NAMALWA (cell line): ENCODE measurements at regions not wholly inside any gene's neighbourhood (a gene's known extent, or its start where the extent isn't known, plus 50 kb on each side); places are given as distances from the start of the nearest gene placed in this dataset.

ENCODE experiments used
- DNase-seq: peaks from one replicate; pipeline ENCODE4 v3.0.0-alpha.2; 2015; ENCODE audit warnings: low spot score

DNA sequence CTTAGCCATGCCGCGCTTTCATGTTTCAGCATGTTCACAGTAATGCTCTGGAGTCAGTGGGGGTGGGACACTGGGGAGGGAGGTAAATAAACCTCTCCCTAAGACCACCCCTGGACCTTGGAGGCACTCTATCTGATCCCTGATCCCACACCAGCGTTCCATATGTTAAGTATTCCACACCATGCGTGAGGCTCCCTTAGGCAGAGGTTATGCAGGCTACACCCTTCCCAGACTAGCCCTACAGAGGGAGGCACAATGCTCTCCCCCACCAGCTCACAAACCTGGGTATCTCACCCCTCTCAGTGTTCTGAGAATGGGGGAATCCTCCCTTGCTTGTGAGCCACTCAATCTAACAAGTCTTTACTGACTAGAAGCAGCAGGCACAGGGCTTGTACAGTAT is 1610.4 kb upstream of the ZEB2 start:
- no peak for DNase-seq

DNA sequence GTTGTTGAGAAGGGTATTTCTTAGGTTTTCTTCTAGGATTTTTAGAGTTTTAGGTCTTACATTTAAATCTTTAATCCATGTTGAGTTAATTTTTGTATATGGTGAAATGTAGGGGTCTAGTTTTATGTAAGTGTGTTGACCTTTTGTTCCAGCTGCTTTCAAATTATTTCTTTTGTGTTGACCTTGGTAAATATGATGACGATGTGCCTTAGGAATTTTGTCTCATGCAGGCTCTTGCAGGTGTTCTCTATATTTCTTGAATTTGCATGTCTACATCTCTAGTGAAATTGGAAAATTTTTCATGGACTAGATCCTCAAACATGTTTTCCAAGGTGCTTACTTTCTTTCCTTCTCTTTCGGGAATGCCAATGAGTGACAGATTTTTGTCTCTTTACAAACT is 1609.3 kb upstream of the ZEB2 start:
- no peak for DNase-seq

DNA sequence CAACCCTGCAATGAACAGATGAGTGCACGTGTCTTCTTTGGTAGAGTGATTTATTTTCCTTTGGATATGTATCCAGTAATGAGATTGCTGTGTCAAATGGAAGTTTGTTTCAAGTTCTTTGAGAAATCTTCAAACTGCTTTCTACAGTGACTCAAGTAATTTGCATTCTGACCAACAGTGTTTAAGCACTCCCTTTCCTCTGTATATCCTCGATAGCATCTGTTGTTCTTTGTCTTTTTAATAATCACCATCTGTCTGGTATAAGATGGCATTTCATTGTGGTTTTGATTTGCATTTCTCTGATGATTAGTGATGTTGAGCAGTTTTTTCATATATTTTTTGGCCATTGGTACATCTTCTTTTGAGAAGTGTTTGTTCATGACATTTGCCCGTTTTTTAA is 1608.3 kb upstream of the ZEB2 start:
- DNase-seq, result no peak

DNA sequence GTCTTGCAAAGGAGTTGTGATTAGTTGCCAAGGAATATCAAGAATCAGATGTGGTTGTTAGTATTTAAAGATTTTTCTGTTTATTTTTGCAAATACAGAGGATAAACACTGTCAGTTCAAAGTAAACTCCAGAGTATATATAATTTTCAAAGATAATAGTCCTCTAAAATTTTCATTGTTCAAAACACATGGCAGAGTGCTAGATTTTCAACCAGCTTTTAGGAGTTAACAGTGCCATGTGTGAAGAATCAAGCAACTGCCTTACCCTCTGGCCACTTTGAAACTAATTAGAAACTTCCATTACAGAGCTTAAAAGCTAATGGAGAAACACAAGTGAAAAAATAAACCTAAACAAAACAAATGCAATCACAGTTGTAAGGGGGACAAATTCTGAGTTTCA is 1605.6 kb upstream of the ZEB2 start:
- no peak for DNase-seq

DNA sequence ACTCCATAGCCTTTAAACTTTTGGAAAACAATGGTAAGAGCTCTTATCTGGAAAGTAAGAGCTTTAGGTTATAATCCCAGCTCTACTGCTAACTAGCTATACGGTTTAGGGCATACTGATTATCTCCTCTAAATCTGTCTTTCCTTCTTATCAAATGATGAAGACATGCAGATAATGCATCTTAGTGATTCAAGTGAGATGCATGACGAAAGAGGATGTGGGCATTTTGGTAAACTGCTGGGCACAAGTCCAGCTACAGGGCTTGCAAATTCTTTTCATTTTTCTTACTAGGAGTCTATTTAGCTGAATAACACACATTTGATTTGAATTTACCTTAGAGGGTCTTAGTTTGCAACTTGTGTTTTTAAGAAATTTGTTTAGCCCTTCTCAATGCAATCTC is 1604.8 kb upstream of the ZEB2 start:
- no peak for DNase-seq

DNA sequence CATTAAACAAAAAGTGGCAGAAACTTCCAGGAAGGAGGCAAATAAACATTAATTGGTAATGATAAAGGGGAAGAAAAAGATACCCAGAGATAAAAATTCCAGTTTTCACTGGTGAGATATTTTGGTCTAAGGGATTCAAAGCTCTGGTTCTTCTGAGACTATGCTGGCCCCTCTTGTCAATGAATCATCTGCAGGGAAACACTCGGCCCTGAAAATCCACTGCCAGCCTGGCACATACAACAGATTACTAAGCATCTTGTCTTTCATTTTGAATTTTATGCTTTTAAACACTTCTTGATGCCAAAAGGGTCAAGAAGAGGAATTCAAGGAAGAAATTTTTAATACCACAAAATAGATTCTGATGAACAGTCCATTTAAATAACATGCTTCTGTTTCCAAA is 1603.8 kb upstream of the ZEB2 start:
- DNase-seq, result no peak

DNA sequence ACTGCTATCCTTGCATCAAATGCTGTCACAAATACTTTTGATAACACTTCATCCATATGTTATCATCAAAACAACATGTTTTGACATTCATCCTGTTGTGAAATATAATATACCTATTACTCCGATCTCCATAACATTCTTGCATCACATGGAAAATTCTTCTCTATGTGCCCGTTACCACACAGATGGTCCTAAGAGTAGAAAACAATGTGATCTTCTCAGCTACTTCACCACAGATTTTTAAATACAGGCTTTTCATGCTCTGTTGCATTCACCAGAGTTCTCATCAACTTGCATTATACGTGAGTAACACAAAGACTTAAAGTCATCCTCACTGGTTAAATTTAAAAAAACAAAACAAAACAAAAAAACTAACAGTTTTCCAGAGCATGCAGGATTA is 1603.3 kb upstream of the ZEB2 start:
- DNase-seq, result no peak

DNA sequence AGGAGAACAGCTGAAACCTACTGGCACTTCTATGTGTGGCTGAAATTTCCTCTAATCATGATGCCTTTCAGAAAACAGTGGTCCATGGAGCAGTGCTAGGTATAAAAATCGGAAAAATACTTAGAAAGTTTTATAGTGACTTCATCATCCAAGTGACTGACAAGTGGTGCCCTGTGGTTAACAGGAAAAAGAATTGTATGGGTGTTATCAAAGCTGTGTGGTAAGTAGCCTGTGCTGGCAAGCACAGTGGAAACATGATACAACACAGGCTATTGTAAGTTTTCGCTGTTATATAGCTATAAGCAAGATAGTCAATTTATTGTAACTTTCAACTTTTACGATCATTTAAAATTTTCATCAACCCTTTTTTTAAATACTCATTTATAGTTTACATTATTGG is 1599.7 kb upstream of the ZEB2 start:
- DNase-seq, result no peak

DNA sequence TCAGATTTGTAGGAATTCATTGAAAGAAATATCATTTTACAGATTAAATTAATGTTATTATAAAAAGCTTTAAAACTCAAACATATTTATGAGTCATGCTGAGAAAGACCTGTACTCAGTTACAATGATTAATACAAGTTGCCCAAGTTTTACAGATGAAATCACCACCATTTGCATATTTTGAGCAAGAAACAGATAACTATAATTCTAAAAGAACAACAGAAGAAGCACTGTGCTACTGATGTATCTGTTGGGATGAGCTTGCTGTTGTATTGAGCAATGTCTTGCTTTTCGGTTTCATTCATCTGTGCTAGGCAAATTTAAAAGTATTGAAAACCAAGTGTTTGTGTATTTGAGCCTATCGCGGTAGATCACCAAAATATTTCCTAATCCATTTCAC is 1589.1 kb upstream of the ZEB2 start:
- no peak for DNase-seq

DNA sequence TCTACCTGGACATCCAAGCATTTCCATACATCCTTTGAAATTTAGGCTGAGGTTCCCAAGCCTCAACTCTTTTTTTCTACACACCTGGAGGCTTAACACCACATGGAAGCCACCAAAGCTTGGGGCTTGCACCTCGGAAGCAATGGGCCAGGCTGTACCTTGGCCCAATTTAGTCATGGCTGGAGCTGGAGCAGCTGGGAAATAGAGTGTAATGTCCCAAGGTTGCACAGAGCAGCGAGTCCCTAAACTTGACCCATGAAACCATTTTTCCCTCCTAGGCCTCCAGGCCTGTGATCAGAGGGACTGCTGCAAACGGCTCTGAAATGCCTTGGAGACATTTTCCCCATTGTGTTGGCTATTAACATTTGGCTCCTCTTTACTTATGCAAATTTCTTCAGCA is 1574.3 kb upstream of the ZEB2 start:
- DNase-seq, result no peak

DNA sequence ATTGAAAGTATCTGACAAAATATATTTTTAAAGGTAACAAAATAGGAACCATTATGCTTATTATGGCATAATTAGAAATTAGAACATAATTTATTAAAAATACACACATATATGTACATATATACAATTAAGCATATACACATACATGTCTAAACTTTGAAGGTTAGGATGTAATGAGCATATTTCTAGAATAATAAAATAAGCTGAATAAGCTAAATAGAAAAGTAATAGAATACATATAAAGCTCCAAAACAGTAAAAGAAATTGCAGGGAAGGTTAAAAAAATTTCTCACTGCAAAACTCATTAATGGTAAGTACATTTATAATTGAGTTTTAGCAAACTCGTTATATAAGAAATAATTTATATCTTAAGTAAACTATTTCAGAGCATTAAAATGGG is 1561.5 kb upstream of the ZEB2 start:
- DNase-seq, result no peak

DNA sequence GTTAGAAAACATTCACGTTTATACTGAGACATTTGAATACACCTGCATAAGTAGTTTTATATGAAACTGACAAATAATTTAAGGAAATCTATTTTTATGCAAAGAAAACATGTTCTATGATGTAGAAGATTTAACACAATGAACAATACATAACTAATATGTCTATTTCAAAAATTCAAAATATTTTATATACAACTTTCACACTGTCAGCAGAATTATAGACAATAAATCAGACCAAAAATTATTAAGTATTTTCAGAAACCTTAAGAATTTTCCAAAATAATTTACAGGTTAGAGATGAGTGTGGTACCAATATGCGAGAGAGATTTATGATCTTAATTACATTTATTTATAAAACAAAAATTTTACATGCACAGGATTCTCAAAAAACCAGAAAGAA is 1561.0 kb upstream of the ZEB2 start:
- DNase-seq, result no peak

DNA sequence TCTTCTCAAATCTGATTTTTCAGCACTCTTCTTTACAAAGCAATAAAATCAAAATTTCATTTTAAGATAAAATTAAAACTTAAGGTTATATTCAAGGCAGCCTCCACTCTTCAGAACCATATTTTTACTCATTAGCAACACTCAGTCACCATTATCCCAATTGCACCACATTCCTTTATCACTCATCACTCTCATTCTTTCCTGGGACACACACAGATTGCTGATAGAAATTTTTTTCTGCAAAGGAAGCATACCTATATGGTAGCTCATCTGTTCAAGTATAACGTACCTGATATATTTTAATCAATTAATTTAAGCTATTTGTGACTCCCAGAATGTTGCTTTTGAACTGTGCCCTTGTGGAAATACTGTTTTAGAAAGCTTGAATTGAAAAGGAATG is 1559.3 kb upstream of the ZEB2 start:
- no peak for DNase-seq

DNA sequence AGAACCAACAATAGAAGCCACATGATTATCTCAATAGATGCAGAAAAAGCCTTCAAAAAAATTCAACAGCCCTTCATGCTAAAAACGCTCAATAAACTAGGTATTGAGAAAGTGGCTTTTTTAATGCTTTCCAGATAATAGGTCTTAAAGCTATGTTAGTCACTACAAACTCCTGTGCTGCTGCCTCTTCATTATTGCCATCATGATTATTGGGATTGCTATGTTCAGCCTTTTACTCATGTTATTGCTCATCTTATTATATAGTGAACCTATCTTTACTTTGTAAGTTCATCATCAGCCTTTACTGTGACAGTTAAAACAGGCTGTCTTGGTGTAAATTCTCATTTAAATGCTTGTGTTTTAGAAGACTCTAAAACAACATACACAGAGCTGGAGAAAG is 1557.2 kb upstream of the ZEB2 start:
- DNase-seq, result no peak

DNA sequence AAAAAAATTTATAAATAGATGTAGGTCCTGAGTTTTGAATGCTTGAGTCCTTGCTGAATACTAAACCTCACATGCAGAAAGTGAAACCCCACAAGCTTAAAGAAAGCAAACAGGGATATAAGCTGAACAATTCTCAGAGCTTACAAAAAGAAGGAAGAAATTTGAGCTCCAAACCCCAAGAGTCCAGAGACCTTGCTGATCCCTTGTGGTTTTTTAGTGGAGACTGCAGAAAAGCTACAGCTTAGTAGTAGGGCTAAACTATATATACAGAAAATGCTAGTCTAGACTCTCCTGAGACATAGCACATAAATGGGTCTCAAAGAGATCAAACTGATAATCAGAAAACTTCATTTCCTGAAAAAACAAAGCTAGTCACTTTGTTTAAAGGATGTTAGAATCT is 1548.1 kb upstream of the ZEB2 start:
- DNase-seq, result no peak

DNA sequence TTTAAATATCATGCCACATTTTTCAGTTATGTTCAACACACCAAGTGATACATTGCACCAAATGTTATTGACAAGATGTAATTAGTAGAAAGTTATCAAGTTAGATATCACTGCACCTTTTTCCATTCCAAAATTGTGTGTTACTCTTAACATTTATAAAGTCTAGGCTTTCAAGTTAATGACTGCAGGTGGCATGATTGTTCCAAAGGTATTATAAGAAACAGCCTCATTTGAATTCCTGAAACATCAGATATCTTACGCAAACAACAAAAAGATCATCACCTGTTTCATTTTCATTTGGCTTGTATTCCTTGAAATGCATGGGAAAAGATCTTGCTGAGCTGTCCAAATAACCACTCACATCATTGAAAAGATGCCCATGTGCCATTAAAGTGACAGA is 1528.2 kb upstream of the ZEB2 start:
- no peak for DNase-seq

DNA sequence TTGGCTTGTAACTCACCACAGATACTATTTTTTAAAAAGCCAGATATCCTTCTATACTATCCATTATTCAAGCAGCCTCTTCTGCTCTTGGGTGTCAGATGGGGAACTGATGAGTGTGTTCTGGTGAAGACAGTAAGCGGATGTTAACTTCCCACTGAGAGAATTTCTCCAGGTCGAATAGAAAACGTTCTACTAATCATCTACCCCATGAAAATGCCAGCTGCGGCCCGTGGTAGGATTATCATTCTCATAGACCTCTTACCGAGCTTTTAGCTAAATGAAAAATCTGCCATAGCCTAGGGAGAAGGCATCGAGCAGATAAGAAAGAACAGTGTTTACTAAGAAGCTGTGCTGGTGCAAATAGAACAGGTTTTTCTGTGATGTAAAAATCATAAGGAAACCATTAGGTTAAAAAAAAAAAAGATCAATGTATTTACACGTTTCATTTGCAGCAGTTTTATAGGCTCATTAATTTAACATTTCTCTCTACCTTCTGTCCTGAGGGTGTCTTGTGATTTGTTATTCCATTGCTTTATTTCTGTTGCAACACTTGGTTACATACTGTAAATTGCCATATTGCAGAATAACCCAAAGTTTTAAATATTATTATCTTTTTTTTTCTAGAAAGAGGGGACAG is 1521.5 kb upstream of the ZEB2 start:
- no peak for DNase-seq

DNA sequence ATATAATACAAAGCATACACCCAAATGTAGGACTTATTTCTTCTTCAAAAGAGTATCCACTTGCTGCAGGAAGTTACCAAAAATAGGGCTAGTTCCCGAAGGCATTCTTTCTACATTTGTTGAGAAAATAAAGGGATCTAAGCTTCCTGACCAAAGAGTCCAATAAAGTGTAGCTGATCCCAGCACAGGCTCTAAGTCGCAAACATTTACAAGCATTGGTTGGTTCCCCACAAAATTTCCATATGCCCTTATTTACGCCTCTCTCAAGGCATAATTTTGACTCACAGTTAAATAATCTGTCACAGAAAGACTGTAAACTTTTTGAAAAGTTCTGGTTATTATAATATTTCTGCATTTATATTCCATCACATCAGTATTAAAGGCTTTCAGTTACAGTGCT is 1520.1 kb upstream of the ZEB2 start:
- no peak for DNase-seq

DNA sequence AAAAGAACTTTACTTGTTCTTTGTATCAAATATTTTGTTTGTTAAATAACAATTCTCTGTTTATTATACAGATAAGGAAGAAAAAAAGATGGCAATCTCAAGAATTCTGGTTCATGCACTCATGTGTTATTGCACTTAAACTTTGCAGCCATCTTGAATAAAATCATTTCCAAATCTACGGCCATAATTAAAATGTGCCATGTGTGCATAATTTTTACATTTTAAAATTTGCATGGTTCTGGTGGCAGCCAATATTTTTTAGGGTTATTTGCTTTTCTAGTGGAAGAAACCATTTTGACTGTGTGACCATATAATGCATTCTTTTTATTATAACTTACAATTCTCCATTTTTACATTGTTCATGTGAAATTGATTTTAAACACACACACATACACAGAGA is 1518.1 kb upstream of the ZEB2 start:
- DNase-seq, result no peak

DNA sequence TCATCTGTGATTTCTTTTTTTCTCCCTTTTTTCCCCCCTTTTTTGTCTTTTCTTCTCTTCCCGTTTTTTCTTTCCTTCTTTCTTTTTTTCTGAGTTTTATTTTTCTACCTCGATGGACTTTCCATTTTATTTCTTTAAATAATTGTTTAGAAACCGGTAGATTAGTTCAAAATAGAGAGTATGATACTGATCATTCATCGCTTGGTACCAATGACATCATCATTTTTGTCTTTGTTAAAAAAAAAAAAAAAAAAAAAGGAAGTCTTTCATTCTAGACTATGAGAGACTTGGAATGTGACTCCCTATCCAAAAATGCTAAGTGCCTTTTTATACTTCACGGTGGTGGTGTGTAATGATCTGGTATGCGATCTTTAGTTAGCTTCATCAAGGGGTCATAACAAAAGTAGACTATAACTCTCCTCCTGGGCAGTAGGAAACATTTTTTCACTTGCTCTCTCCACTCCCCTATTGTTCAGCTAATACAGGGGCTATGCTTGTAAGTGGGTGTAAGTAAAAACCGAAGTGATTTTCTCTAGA is 1517.5 kb upstream of the ZEB2 start:
- DNase-seq, result no peak

DNA sequence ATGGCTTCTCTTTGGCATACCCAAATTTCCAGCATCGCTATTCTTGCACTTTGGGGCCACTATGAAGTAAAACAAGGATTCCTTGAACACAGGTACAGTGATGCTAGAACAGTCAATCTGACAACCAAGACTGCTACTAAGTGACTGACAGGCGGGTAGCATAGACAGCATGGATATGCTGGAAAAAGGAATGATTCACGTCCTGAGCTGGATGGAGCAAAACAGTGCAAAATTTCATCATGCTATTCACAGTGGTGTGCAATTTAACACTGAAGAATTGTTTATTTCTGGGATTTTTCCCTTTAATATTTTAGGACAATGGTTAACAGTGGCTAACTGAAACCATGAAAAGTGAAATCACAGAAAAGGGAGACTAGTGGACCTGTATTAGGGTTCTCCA is 1511.2 kb upstream of the ZEB2 start:
- DNase-seq, result no peak

DNA sequence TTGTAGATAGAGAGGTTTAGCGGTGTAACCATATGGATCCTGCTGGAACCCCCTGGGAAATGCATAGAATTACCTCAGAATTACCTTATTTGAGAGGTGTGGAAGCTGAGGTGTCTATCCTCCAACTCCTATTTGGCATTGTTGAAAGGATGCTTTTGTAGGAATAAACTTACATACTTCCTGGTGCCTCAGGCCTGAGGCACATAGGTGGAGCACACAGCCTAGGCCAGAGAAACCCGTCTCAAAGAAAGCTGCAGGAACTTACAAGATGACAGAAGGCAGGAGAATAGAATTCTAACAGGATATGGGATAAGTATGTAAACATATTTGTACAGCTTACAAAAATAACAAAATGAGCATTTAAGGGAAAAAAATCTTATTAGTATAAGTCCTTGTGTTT is 1507.2 kb upstream of the ZEB2 start:
- DNase-seq, result no peak

DNA sequence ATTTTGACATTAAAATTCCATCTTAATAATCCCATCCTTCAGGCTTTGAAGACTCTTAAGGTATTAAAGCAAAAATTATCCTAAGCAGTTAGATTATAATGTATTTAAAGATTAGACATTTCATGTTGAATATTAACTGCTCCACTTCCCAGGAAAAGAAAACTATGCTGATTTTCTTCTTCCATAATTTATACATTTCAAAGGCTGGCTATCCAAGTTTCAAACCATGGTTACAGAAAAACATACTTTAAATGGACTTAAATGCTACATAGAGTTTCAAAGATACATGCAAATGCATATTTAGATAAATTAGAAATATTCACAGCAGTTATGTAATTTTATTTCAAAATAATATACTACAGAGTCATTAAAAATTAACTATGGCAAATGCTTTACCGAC is 1505.6 kb upstream of the ZEB2 start:
- no peak for DNase-seq

DNA sequence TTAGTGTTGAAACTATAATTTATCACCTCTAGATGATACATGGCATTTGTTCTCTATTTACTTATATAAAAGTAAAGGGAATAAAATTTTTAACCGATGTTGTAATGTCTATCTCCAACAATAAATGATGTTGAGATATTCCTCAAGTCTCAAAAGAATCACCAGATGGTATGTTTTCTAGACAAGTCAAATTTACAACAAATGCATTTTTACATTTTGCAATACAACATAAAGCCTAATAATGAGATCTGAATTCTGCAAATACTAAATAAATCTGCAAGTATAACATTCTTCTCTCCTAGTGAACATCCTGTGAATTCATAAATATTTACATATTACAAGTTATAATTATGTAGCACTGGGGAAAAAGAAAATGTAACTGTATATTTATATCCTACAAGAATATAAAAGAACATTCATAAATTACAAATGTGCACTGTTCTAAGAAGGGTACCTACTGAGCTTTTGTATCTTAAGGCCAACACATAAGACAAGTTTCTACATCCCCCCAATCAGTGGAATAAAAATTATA is 1504.4 kb upstream of the ZEB2 start:
- no peak for DNase-seq

DNA sequence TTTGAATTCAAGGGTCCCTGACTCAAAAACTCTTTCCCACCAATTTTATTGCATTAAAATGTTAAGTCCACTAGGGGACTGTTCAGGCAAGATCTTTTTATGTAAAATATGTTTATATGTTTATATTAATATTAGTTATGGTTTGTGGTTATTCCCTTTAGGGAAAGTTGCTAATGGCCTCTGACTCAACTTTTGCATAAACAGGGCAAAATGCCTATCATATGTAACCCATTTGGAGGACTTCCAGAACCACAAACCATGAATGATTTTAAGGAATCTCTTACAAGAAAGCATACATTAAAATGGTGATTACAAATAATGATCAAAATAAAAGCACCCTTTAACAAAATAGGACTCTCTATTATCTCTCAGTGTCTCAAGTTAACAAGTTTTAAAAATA is 1484.5 kb upstream of the ZEB2 start:
- DNase-seq, result no peak
